Fibroblast of skin of right quadriceps (primary cell): ENCODE measurements at regions not wholly inside any gene's neighbourhood (a gene's known extent, or its start where the extent isn't known, plus 50 kb on each side); places are given as distances from the start of the nearest gene placed in this dataset.

Source experiments
- DNase-seq: peaks from one replicate; pipeline ENCODE4 v3.0.0-alpha.2; 2013

DNA sequence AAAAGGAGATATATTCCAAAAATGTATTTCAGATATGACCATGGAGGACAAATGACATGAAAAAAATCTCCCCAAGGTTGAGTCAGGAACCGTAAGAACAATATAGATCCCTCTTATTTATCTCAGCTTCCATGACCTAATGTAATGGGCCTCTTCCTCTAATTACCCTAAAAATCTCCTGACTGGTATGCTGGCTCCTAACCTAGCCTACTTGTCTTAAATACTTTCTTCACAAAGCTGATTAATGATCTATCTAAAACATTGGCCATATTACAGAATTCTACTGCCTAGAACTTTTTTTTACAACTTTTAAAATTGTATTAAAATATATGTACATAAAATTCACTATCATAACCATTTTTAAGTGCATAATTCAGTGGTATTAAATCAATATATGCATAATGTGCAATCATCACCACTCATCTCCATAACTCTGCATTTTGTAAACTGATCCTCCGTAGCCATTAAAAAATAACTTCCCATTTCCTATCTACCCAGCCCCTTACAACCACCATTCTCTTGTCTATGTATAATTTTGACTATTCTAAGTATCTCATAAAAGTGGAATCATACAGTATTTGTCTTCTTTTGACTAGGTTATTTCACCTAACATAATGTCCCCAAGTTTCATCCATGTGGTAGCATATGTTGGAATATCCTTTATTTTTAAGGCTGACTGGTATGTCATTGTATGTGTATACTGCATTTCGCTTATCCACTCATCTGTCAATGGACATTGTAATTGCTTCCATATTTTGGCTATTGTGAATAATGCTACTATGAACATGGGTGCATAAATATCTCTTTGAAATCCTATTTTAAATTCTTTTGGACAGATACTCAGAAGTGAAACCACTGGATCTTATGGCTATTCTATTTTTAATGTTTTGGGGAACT lies 464.6 kb downstream of the ADAMTS20 start:
- DNase-seq: no peak

DNA sequence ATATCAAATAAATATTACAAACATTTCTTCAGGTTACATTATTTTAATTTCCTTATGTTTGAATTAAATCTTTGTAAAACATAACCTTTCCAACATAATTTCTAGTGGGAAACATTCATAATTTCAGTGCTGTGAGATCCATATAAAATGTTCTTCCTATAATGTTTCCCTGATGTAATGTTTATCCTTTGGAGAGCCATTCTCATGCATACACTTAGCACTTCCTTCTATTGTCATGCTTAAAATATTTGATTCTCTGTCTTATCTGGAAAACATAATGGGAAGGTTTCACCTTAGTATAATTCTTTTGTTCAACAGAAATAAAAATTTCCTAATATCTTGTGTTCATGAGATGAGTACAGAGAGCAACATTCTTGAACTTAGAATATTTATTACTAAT lies 472.5 kb downstream of the ADAMTS20 start:
- no peak for DNase-seq

DNA sequence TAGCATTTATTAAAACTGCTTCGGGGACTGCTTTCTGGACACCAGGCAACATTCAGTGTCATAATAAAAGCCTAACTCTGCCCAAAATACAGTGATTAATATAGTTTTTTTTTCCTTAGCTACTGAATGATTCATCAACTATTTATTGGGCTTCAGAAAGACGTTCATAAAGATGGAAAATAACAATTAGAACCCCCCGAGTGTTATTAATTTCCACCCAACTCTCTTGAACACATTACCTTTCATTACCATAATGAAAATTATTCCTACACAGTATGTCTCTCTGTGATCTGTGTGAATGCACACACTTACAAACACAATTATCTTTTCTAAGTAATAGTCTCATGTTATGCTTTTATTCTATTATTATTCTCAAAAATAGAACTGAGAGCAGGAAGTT lies 473.0 kb downstream of the ADAMTS20 start:
- no peak for DNase-seq

DNA sequence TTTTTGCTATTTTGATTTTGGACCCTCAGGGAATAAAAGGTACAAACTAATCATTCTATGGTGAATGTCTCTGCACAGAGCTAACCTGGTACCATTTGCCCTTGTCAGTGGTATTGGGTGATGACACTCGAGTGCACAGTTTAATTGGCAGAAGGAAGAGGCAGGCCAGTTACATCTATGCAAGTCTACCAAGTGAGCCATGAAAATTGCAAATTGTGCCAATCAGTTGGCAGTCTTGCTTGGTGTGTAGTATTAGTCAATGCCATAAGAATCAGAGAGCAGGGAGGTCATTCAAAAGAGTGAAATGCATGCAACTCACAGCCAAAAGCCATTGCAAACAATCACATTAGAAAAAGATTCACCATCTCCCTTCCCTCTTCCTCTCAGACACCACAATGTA lies 479.6 kb downstream of the ADAMTS20 start:
- DNase-seq: no peak

DNA sequence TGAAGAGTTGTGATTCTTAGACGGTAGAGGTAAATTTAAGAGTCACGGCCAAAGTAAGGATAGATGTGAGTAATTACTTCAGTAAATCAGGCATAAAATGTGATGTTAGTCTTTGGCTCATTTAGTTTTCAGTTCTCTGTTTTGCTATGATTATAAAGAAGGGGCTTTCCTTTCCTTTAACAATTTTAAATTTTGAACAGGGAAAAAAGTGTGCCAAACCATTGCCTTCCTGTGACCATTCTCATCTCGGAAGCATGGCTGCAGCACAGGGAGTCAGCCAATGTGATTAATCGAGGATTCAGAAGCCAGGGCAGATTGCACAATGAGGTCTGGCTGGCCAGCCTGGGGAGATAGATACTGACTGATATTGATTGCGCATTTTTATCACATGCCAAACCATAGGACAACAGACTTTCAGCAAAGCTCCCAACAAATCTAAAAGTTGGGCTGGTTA lies 480.2 kb upstream of the PRICKLE1 start:
- no peak for DNase-seq

DNA sequence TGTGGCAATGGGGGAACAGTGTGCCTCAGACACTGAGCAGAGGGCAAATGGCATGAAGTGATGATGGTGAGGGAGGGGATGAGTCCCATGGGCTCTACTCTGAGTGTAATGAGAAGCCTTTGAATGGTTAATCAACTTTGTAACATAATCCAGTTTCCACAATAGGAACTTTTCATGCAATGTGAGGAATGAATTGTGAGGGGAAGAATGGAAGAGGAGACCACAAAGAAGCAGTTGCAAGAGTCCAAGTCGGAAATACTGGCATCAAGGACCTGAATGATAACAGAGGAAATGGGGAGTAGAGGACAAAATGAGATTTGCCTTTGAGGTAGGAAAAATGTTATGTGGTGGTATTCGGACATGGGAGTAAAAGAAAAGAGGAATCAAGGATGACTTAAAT lies 476.9 kb upstream of the PRICKLE1 start:
- DNase-seq: no peak

DNA sequence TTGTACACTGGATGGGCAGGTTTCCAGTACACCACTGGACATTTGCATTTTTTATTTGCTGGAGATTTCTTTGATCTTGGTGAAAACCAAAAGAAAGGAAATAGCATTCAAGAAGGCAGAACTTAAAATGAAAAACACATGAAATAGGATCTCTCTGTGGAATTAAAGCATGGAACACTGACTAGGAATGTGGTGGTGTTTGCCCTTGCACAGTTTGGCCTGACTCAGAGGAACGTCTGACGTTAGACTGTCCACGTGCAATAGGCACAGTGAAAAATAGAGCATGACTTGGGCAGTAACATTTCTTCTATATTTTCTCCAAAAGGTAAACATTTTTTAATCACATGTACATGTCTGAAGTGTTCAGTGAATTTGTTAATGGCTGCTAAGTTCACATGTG lies 474.1 kb upstream of the PRICKLE1 start:
- peak; percentile 51 for DNase-seq

DNA sequence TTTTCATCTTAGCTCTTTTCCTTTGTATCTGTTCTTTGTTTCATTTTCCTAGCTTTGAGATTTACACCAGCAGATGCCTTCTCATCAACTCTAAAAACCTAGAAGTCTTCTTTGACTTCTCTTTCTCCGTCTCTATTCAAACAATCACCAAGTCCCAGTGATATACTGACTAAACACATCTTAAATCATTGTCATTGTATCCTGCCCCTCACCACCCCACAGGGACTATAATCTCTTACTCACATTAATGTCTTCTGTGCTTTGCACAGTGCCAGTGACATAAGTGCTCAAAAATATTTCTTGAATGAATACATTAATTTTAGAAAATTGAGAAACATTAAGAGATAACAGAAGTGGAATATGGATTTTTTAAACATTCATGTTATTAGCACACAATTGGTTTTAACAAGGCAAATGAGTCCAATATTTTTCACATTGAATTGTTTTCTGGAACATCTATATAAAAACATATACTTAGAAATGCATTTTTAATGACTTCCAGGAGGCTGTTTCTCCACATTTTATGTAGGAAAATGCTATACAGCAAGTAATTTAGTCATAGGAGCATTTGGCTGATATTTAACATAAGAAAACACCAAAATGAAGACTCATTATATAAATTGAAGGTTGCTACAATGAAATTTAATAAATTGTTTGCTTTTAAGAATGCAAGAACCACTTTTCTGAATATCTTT lies 472.8 kb upstream of the PRICKLE1 start:
- no peak for DNase-seq

DNA sequence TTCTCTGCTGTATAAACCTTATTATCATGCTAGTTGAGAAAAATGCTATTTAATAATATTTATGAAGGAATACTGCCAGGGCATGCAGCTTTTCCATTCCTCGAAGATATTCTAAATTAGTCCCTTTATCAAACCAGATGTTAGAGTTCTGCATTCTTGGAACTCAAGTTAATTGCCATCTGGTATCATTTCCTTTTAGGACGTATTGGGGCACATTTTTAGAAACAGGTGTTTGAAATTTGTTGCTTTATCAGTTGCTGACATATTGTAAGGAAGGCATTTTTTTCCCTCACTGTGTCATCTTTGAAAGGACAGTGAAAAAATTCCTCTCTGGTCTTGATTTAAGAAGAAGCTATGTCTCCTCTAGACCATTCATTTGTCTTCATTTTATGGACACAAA lies 471.2 kb upstream of the PRICKLE1 start:
- no peak for DNase-seq

DNA sequence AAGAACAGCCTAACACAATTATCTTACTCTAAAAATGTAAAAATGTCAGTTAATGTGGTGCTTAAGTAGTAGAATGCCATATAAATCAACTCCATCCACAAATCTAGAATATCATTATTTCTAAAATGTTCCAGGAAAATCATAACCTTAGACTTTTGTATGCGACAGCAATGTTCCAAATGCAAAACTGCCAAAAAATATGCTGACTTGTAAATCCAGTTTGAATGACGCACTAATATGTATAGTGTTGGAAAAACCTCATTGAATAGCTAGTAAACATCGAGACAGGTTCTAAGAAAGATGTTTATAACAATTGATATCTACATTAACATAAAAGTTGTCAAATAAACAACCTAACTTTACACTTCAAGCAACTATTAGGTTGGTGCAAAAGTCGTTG lies 469.1 kb upstream of the PRICKLE1 start:
- DNase-seq: no peak

DNA sequence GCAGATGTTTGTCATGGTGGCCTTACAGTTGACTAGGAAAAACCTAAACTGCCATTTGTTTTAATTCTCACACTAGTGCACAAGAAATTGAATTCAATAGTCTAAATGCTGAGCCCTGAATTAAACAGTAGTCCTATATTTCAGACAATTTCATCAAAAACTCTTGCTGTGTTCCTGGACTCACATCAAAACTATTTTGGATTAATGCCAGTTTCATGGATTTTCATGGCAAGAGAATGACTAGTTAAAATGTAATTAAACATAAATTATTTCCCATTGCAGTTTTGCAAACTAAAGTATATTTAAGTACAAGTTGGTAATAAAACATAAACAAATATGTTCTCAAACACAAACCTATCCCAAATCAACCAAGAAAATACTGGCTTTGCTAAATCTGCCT lies 468.0 kb upstream of the PRICKLE1 start:
- DNase-seq: peak; percentile 54

DNA sequence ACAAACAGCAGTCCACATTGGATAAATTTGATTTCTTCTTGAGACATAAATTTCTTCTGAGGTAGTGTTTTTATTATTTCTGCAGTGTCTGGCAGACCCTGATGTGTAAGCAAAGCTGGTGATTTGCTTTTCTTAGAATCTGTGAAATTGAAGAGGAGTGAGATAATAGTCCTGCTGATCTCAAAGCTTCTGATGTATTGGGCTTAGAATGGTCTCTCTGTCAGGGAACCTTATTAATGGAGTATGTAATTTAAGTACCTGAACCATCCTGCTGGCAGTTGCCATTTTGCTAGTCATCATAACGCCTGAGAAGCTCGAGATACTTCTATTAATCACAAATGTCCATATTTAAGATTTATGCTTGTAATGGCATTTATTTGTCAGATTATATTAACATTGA lies 464.5 kb upstream of the PRICKLE1 start:
- DNase-seq: no peak

DNA sequence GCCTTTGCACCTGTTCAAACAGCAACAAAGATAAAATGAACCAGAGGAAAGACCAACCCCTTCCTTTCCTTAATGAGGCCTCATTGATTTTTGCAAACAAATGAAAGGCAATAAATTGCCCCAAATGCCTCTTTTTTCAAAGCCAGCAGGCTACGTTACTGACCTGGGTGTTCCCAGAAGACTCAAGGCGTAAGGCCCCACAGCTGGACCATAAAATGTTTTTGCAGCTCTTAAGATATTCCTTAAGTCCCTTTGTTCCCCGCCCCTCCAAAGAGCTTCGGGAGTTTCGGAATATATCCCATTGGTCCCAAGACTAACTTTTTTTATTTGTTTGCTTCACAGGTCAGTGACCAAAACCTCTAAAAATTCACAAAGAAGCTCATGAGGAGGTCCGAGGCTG lies 462.9 kb upstream of the PRICKLE1 start:
- DNase-seq: no peak

DNA sequence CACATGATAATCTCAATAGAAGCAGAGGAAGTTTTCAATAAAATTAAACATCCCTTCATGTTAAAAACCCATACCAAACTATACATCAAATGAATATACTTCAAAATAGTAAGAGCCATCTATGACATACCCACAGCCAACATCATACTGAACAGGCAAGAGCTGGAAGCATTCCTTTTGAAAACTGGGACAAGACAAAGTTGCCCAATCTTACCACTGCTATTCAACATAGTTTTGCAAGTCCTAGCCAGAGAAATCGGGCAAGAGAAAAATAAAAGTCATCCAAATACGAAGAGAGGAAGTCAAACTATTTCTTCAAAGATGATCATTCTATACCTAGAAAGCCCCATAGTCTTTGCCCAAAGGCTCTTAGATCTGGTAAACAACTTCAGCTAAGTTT lies 454.7 kb upstream of the PRICKLE1 start:
- DNase-seq: no peak

DNA sequence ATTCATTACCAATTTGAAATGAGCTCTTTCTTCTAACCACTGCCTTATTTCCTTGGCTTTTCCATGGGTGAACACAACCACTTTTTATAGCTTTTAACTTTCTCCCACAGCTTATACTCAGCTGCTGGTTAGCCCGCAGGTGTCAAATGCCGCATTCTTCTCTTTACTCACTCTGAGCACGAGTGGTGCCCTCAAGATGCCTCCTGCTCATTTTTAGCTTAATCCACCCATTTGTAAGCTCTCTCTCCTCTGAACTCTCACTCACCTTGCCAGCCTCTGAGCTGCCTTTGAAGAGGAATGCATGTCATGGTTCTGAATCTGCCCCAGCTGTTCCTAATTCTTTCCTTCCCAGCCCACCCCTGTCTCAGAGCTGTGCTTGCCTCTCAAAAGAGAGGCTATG lies 449.4 kb upstream of the PRICKLE1 start:
- DNase-seq: no peak

DNA sequence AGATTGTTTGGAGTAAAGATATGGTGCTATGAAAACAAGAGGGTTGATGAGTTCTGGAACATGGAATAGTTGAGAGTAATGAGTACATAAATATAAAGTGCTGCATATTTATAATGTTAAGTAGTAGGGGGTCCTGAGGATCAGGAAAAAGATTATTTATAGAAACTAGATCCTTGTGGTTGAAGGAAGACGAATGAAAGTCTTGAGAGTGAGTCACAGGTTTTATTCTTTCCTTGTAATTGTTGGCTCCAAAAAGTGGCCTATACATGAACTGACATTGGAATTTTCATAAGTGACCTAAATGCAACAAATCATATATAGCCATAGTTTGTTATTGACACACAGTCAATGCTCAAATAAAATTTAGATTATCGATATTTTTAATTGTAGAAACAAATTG lies 440.4 kb upstream of the PRICKLE1 start:
- DNase-seq: peak; percentile 37

DNA sequence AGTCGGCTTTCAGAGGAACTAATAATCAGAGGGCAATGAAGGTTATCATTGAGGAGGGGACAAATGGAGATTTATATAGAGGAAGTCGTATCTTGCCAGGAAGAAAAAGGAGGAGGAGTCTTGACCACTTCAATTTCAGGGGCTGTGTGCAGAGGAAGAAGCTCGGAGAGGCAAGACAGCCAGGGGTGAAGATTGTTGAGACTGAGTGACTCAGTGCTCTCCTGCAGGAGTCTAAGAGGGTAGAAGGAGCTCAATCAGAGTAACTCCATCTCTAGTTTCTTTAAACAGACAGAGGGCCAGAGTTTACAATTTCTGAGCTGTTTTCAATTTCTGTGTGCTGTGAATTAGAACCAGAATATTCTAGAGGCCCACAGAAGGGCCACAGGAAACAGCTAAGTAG lies 439.3 kb upstream of the PRICKLE1 start:
- DNase-seq: peak; percentile 2

DNA sequence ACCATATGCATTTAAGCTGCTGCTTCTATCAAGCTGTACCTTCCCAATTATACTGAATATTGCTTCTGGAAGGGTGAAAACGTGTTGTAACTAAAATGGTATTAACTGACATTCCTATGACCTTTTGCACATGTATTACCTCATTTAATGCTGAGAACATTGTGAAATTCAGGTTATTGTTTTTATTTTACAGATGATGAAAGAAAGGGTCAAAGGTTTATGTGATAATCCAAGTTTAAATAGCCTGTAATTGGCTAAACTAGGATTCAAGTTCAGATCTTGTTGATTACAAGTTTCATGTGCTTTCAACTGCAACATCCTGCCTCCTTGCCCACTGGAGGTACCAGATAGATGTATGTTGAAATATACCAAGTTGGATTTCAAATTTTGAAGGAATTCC lies 433.3 kb upstream of the PRICKLE1 start:
- no peak for DNase-seq

DNA sequence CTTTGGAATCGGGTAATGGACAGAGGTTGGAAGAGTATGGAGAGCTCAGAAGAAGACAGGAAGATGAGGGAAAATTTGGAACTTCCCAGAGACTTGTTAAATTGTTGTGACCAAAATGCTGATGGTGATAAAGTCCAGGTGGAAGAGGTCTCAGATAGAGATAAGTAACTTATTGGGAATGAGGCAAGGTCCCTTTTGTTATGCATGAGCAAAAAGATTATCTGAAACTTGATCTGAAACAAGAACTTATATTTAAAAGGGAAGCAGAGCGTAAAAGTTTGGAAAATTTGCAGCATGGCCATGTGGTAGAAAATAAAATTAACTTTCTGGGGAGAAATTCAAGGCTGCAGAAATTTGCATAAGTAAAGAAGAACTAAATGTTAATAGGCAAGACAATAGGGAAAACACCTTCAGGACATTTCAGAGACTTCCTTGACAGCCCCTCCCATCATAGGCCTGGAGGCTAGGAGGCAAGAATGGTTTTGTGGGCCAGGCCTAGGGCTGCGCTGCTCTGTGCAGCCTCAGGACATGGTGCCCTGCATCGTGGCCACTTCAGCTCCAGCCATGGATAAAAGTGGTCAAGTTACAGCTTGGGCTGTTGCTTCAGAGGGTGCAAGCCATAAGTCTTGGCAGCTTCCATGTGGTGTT lies 425.7 kb upstream of the PRICKLE1 start:
- DNase-seq: no peak

DNA sequence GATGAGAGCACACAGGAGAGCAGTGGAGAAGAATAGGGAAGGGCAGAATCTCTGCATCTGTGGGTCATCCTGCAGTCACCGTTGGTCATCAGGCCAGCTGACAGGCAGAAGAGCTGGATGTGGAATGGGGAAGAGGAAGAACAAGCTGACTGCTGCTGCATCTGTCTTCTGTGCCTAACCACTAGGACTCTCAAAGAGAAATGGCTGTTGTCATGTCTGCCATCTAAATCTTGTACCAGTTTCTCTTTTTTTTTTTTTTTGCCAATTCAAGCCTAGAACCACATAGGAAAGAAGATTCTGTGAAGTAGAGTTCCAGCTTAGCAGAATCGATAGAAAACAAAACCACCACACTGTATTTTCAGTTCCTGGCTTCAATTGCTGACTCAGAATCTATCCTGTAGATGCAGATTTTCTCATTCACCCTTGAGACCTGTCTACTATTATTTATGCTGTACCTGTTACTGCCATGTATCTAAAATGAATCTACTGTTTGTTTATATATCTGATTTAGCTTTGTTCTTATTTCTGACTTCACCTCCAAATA lies 421.9 kb upstream of the PRICKLE1 start:
- no peak for DNase-seq

DNA sequence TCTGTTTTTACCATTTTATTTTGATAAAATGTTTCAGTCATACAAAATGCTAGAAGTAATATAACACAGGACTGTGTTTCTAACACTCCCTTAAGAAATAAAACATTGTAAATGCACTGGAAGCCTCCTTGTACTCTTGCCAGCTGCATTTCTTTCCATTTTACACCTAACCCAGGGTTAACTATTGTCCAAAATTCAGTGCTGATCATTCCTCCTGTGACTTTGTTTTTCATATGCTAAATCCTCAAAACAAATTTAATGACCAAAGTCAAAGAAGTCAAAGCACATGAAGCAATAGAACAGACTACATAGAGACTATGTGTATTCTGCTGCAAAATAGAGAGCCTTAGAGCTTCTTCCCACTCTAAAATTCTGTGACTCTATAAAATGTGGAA lies 420.3 kb upstream of the PRICKLE1 start:
- DNase-seq: no peak

DNA sequence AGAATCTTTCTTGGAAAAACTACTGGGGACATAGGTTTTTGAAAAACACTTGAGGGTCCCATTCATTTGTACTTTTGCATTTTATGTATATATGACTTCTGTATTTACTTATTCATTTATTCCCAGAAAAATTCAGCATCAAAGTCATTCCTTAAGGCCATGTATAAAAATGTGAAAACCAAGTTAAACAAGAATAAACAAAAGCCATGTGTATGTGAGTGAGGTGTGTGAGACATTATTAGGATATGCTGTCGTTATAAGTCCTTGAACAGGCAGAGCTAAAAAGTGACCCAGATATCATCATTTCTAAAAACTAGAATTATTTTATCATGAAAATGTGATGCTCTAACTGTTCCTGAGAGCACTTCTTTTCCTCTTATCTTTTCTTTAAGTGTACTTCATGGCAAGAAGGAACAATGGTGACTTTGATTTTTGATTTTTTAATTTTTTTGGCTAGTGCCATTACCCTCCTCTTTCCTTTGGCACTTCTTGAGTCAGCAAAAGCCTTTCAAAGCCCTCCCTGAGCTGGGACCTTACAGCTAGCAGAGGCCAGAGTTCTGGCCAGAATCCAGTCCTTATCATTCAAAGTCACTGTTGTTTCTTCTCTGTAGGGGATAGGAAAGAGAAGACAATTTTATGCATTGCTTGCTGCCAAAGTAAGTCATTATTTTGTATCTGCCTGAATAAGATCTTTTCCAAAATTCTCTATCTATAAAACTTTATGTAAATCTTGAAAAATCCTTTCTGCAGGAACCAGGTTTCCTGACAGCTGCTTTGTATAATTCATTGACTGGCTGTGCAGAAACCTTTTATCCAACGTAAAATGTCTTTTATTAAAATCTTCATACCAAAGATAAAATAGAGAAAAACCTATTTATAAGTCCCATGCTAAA lies 419.7 kb upstream of the PRICKLE1 start:
- DNase-seq: no peak

DNA sequence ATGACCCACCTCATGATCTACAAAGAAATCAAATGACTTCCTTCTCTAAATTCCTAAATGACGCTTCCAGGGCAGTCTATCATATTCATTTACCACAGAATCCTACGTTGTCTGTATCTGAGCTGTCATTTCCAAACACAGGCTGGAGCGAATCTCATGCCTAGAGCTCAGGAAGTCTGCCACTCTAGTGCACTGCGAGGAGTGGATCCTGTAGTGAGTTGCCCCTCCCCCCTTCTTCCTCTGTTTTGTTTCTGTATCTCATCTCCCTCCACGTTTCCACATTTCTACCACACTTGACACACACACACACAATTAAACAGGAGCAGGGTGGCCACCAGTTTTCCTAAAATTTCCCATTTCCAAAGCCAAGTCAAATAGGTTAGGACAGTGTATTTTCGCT lies 415.4 kb upstream of the PRICKLE1 start:
- DNase-seq: no peak
